ENCODE measurements at regions not wholly inside any gene's neighbourhood (a gene's known extent, or its start where the extent isn't known, plus 50 kb on each side); places are given as distances from the start of the nearest gene placed in this dataset.

GRCh38 chr18:38826247-38826646, 1260.6 kb upstream of the CELF4 start:
- TF ChIP-seq, protein P1, sequence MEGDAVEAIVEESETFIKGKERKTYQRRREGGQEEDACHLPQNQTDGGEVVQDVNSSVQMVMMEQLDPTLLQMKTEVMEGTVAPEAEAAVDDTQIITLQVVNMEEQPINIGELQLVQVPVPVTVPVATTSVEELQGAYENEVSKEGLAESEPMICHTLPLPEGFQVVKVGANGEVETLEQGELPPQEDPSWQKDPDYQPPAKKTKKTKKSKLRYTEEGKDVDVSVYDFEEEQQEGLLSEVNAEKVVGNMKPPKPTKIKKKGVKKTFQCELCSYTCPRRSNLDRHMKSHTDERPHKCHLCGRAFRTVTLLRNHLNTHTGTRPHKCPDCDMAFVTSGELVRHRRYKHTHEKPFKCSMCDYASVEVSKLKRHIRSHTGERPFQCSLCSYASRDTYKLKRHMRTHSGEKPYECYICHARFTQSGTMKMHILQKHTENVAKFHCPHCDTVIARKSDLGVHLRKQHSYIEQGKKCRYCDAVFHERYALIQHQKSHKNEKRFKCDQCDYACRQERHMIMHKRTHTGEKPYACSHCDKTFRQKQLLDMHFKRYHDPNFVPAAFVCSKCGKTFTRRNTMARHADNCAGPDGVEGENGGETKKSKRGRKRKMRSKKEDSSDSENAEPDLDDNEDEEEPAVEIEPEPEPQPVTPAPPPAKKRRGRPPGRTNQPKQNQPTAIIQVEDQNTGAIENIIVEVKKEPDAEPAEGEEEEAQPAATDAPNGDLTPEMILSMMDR (IDR thresholded peaks at IDR 0.05; ENCODE audit: extremely low read depth in 1 of 2, insufficient read depth in 1 of 2, low read depth in 1 of 2, low read length in 2 of 2) = no peak
- no peak for TF ChIP-seq FOS (IDR thresholded peaks at IDR 0.05; ENCODE audit: borderline replicate concordance, insufficient read depth, low read length)
- TF ChIP-seq, protein P2, sequence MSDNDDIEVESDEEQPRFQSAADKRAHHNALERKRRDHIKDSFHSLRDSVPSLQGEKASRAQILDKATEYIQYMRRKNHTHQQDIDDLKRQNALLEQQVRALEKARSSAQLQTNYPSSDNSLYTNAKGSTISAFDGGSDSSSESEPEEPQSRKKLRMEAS (IDR thresholded peaks at IDR 0.05; ENCODE audit: insufficient read depth, insufficient read length) = no peak
- TF ChIP-seq POLR2A (IDR thresholded peaks at IDR 0.05; ENCODE audit: low read depth, low read length) = no peak
- TF ChIP-seq POLR2AphosphoS5 (IDR thresholded peaks at IDR 0.05; ENCODE audit: insufficient read depth, low read depth, low read length) = no peak
- no peak for TF ChIP-seq EZH2 (IDR thresholded peaks at IDR 0.05; ENCODE audit: borderline replicate concordance, low read depth, low read length, severe bottlenecking)
- TF ChIP-seq JUN (IDR thresholded peaks at IDR 0.05; ENCODE audit: borderline replicate concordance, insufficient read depth, insufficient read length, low read depth) = no peak
- TF ChIP-seq MYC (IDR thresholded peaks at IDR 0.05; ENCODE audit: low read depth, low read length) = no peak
- TF ChIP-seq GATA2 (IDR thresholded peaks at IDR 0.05; ENCODE audit: insufficient read depth, insufficient read length, low read depth, low read length) = no peak

Data from endothelial cell of umbilical vein (primary cell).